H9 (cell line): ENCODE measurements at regions not wholly inside any gene's neighbourhood (a gene's known extent, or its start where the extent isn't known, plus 50 kb on each side); places are given as distances from the start of the nearest gene placed in this dataset.

Experiments used
- DNase-seq: peaks from one replicate; pipeline ENCODE4 v3.0.0-alpha.2; 2017
- H2AFZ ChIP-seq: one replicate; pipeline ENCODE4 v1.6.1; 2013; ENCODE audit warnings: mild to moderate bottlenecking, low read length, control low read depth, moderate library complexity
- H2AK5ac ChIP-seq: 2 replicates; pipeline ENCODE4 v1.6.1; 2013; ENCODE audit warnings: low read length, control low read depth, mixed read lengths; ENCODE audit not compliant: insufficient read length
- H2BK120ac ChIP-seq: one replicate; pipeline ENCODE4 v1.6.1; 2013; ENCODE audit warnings: low read depth, mild to moderate bottlenecking, low read length, control low read depth, inconsistent platforms; ENCODE audit not compliant: poor library complexity, severe bottlenecking
- H2BK12ac ChIP-seq: 2 replicates; pipeline ENCODE4 v1.6.1; 2013; ENCODE audit warnings: low read length, control low read depth, mixed read lengths, low read depth; ENCODE audit not compliant: insufficient read length
- H2BK15ac ChIP-seq: 2 replicates; pipeline ENCODE4 v1.6.1; 2013; ENCODE audit warnings: low read depth, low read length, control low read depth
- H2BK20ac ChIP-seq: one replicate; pipeline ENCODE4 v1.6.1; 2013; ENCODE audit warnings: low read depth, mild to moderate bottlenecking, low read length, control low read depth, inconsistent platforms; ENCODE audit not compliant: poor library complexity, severe bottlenecking
- H2BK5ac ChIP-seq: 2 replicates; pipeline ENCODE4 v1.6.1; 2013; ENCODE audit warnings: low read length, control low read depth, mixed read lengths; ENCODE audit not compliant: insufficient read length
- H3K14ac ChIP-seq: 2 replicates; pipeline ENCODE4 v1.6.1; 2013; ENCODE audit warnings: low read length, control low read depth; ENCODE audit not compliant: insufficient read depth
- H3K18ac ChIP-seq: 2 replicates; pipeline ENCODE4 v1.6.1; 2013; ENCODE audit warnings: low read depth, mild to moderate bottlenecking, mixed read lengths, low read length, control low read depth; ENCODE audit not compliant: insufficient read length
- H3K23ac ChIP-seq: 2 replicates; pipeline ENCODE4 v1.6.1; 2013; ENCODE audit warnings: low read length, control low read depth, mixed read lengths, low read depth; ENCODE audit not compliant: insufficient read length
- H3K23me2 ChIP-seq: 2 replicates; pipeline ENCODE4 v1.6.1; 2013; ENCODE audit warnings: low read depth, mild to moderate bottlenecking, mixed read lengths, low read length, control low read depth; ENCODE audit not compliant: insufficient read length, poor library complexity, severe bottlenecking
- H3K27ac ChIP-seq: 2 replicates; pipeline ENCODE4 v1.5.1; 2013; ENCODE audit warnings: low read length, control low read depth, mixed read lengths, low read depth; ENCODE audit not compliant: insufficient read length
- H3K27me3 ChIP-seq: 2 replicates; pipeline ENCODE4 v1.6.1; 2013; ENCODE audit warnings: low read length, control low read depth, inconsistent platforms; ENCODE audit not compliant: insufficient read depth
- H3K4ac ChIP-seq: 2 replicates; pipeline ENCODE4 v1.6.1; 2013; ENCODE audit warnings: low read depth, mild to moderate bottlenecking, control low read depth, inconsistent platforms, low read length, moderate library complexity
- H3K4me1 ChIP-seq: 2 replicates; pipeline ENCODE4 v1.6.1; 2013; ENCODE audit warnings: low read length, control low read depth, inconsistent platforms; ENCODE audit not compliant: insufficient read depth
- H3K4me2 ChIP-seq: 2 replicates; pipeline ENCODE4 v1.6.1; 2013; ENCODE audit warnings: low read length, control low read depth, mixed read lengths; ENCODE audit not compliant: insufficient read length, insufficient read depth
- H3K56ac ChIP-seq: 2 replicates; pipeline ENCODE4 v1.6.1; 2013; ENCODE audit warnings: low read depth, mild to moderate bottlenecking, mixed read lengths, low read length, control low read depth; ENCODE audit not compliant: insufficient read length
- H3K79me1 ChIP-seq: 2 replicates; pipeline ENCODE4 v1.6.1; 2013; ENCODE audit warnings: low read depth, mild to moderate bottlenecking, moderate library complexity, low read length, control low read depth, inconsistent platforms; ENCODE audit not compliant: insufficient read depth, poor library complexity, severe bottlenecking
- H3K79me2 ChIP-seq: 2 replicates; pipeline ENCODE4 v1.6.1; 2013; ENCODE audit warnings: low read length, control low read depth, inconsistent platforms; ENCODE audit not compliant: insufficient read depth
- H3K9ac ChIP-seq: 2 replicates; pipeline ENCODE4 v1.6.1; 2013; ENCODE audit warnings: low read length, control low read depth, mixed read lengths; ENCODE audit not compliant: insufficient read length; ENCODE audit errors: extremely low read depth
- H3K9me3 ChIP-seq: one replicate; pipeline ENCODE4 v1.6.1; 2013; ENCODE audit warnings: low read depth, low read length, inconsistent platforms; ENCODE audit not compliant: control insufficient read depth
- H3T11ph ChIP-seq: one replicate; pipeline ENCODE4 v1.6.1; 2013; ENCODE audit warnings: mild to moderate bottlenecking, low read length, control low read depth, inconsistent platforms
- H4K20me1 ChIP-seq: one replicate; pipeline ENCODE4 v1.6.1; 2013; ENCODE audit not compliant: control insufficient read depth, insufficient read length, insufficient read depth
- H4K5ac ChIP-seq: 2 replicates; pipeline ENCODE4 v1.6.1; 2013; ENCODE audit warnings: low read depth, mild to moderate bottlenecking, mixed read lengths, low read length, control low read depth; ENCODE audit not compliant: insufficient read length
- H4K8ac ChIP-seq: replicated peaks from 2 replicates; pipeline ENCODE4 v1.6.1; 2013; ENCODE audit warnings: low read length, control low read depth, mixed read lengths, low read depth; ENCODE audit not compliant: insufficient read length
- H4K91ac ChIP-seq: 2 replicates; pipeline ENCODE4 v1.6.1; 2013; ENCODE audit warnings: low read depth, mild to moderate bottlenecking, moderate library complexity, mixed read lengths, low read length, control low read depth; ENCODE audit not compliant: insufficient read length
- H3K27ac Mint-ChIP-seq, 3 experiments: 2 replicates in 2 of 3; 3 replicates in 1 of 3; pipeline ENCODE4 v1.8.0; 2020 to 2021; ENCODE audit warnings: mixed read lengths in 3 of 3, mild to moderate bottlenecking in 1 of 3, moderate library complexity in 1 of 3
- H3K27me3 Mint-ChIP-seq: 2 replicates; pipeline ENCODE4 v1.8.0; 2021; ENCODE audit warnings: low read depth, mild to moderate bottlenecking, moderate library complexity, mixed read lengths
- H3K36me3 Mint-ChIP-seq, 3 experiments: 2 replicates in 2 of 3; 3 replicates in 1 of 3; pipeline ENCODE4 v1.8.0; 2020 to 2021; ENCODE audit warnings: low read depth in 3 of 3, mixed read lengths in 3 of 3; ENCODE audit not compliant: insufficient read depth in 1 of 3
- H3K4me1 Mint-ChIP-seq, 2 experiments: 2 replicates each; pipeline ENCODE4 v1.8.0; 2020; ENCODE audit warnings: mixed read lengths in 2 of 2
- H3K4me3 Mint-ChIP-seq, 2 experiments: 2 replicates in 1 of 2; 3 replicates in 1 of 2; pipeline ENCODE4 v1.8.0; 2020 to 2021; ENCODE audit warnings: mild to moderate bottlenecking in 2 of 2, mixed read lengths in 2 of 2, moderate library complexity in 1 of 2
- H3K9me3 Mint-ChIP-seq, 2 experiments: 2 replicates in 1 of 2; 3 replicates in 1 of 2; pipeline ENCODE4 v1.8.0; 2020; ENCODE audit warnings: mild to moderate bottlenecking in 2 of 2, mixed read lengths in 2 of 2, moderate library complexity in 1 of 2
- WGBS: extraction: QIAGEN DNeasy Blood & Tissue Kit; methylation state at CpG from one replicate; pipeline ENCODE4 v1.1.7; 2013; ENCODE audit warnings: missing lambda C conversion rate, low lambda C conversion rate, mixed read lengths; ENCODE audit not compliant: insufficient read length; ENCODE audit errors: extremely low coverage; 5-methylcytosine and 5-hydroxymethylcytosine counted together
- TF ChIP-seq, protein P1 (sequence below): fragments of 200-600 bp; sonication (generic); conservative IDR thresholded peaks from 3 replicates; pipeline ENCODE4 v1.8.0; 2021; ENCODE audit warnings: antibody characterized with exemption, mild to moderate bottlenecking

DNA sequence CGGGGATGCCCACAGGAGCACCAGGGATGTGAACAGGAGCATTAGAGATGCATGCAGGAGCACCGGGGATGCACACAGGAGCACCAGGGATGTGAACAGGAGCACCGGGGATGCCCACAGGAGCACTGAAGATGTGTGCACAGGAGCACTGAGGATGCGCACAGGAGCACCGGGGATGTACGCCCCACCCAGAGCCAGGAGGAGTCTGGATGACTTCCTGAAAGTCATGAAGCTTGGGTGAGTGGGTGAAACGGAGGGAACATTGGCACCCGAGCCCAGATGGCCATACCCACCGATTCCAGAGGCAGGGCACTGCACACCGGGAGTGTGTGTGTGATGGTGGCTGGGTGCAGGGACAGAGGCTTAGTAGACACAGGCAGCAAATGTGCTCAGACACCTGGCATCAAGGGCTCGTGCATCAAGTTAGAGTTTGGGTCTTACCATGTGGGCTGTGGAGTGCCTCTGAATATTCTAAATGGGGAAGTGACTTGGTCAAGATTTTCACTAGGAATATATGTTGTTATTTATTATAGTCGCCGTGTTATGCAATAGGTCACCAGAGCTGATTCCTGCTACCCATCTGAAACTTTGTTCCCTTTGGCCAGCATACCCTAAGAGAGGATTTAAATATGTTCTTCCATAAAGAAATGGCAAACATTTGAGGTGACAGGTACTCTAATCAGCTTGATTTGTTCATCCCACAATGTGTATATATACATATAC lies 365.8 kb upstream of the MYT1L start:
- no peak overlapping the region for H2BK15ac ChIP-seq

More for the DNA sequence above, 365.8 kb upstream of the MYT1L start:
- Histone ChIP-seq H3K4me2 (no peak overlapping the region), H2BK120ac (no peak overlapping the region), H4K8ac (no peak overlapping the region), H3K79me2 (no peaks in the 10 kb centered on the region), H2BK20ac (no peak overlapping the region), H2AFZ (no peak overlapping the region), H3K18ac (no peak overlapping the region), H3T11ph (no peak overlapping the region), H4K5ac (no peak overlapping the region), H4K20me1 (no peaks in the 10 kb centered on the region), H3K23ac (no peak overlapping the region), H3K23me2 (no peaks in the 10 kb centered on the region), H2BK12ac (no peak overlapping the region), H3K4me1 (no peaks in the 10 kb centered on the region), H3K9me3 (no peaks in the 10 kb centered on the region), H3K9ac (no peak overlapping the region), H3K4ac (no peak overlapping the region), H3K14ac (no peak overlapping the region), H3K79me1 (no peaks in the 10 kb centered on the region), H4K91ac (no peak overlapping the region), H2BK5ac (no peak overlapping the region), H3K27me3 (no peaks in the 10 kb centered on the region), H2AK5ac (no peak overlapping the region), H3K27ac (no peak overlapping the region), H3K56ac (no peak overlapping the region)
- DNase-seq = no peak
- Mint-ChIP-seq H3K27ac (no peak overlapping the region), H3K36me3 (no peaks in the 10 kb centered on the region; a peak in 1 of 7 replicates), H3K4me1 (peaks cover 30 to 42% of the 10 kb centered on the region in 2 experiments), H3K9me3 (no peaks in the 10 kb centered on the region), H3K27me3 (peaks cover 37% of the 10 kb centered on the region), H3K4me3 (no peak overlapping the region)
- WGBS = no CpG with 5 or more reads among the region's 13 CpGs
- TF ChIP-seq, protein P1, sequence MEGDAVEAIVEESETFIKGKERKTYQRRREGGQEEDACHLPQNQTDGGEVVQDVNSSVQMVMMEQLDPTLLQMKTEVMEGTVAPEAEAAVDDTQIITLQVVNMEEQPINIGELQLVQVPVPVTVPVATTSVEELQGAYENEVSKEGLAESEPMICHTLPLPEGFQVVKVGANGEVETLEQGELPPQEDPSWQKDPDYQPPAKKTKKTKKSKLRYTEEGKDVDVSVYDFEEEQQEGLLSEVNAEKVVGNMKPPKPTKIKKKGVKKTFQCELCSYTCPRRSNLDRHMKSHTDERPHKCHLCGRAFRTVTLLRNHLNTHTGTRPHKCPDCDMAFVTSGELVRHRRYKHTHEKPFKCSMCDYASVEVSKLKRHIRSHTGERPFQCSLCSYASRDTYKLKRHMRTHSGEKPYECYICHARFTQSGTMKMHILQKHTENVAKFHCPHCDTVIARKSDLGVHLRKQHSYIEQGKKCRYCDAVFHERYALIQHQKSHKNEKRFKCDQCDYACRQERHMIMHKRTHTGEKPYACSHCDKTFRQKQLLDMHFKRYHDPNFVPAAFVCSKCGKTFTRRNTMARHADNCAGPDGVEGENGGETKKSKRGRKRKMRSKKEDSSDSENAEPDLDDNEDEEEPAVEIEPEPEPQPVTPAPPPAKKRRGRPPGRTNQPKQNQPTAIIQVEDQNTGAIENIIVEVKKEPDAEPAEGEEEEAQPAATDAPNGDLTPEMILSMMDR = no peak
